HG02588 (cell line): ENCODE measurements at regions not wholly inside any gene's neighbourhood (a gene's known extent, or its start where the extent isn't known, plus 50 kb on each side); places are given as distances from the start of the nearest gene placed in this dataset.
"Not testable (repeated sequence)": the region's sequence is repeated elsewhere in the genome, so short reads cannot be mapped to it uniquely, and the experiment has no call there.

Source experiments
- ATAC-seq: cut with Tn5 transposase; IDR thresholded peaks from one replicate; pipeline ENCODE4 v1.9.1; 2021; ENCODE audit warnings: mild to moderate bottlenecking, moderate library complexity; ENCODE audit not compliant: unreplicated experiment

DNA sequence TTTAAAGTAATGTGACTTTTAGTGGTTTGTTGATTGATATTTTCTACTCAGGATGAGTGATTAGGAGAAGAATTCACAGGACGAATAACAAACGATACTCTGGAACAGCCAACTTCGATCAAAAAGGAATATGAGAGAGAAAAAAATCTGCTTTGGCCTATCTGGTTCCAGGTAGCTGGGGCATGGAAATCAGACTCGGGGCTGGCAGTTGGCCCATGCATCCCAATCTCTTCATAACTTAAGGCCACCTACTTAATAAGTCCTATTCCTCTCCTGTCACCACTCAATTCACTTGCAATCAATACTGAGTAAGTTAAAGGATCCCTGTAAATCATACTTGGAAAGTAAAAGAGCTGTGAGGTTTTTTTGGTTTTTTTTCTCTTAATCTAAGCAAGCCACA lies 1116.2 kb downstream of the SORCS3 start:
- no peak for ATAC-seq

DNA sequence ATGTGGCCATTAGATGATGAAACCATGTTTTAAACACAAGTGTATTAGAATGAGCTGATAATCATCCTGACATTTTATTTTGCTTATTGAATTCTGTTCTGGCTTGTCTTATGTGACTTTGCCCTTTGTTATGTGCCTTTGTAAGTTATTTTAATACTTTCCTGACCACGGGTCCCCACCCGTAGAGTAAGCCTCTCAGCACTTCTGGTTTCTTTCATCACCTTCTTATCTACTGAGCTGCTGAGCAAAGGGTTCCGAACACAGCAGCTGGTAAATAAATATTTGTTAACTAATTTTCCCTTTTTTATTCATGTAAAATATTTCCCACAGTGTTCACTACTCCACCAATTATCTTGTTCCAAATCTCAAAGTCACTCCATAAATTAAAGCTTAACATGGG lies 1115.3 kb downstream of the SORCS3 start:
- no peak for ATAC-seq

DNA sequence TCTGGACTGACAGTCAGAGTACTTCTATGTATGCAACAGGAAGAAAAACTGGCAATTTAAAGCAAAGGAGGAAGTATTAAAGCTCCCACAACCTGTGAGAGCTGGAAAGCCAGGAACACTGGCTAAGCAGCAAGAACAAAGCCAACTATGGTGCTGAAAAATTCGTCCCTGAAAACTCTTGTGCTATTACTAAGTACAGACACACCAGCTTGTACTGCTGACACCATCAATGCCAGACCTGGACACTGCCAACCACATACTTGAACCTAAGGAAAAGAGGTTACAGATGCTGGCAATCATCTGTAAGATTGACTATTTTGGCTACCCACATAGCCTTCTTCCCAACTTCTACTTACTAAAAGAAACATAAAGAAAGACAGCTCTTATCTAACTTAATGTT lies 1110.6 kb downstream of the SORCS3 start:
- no peak for ATAC-seq

DNA sequence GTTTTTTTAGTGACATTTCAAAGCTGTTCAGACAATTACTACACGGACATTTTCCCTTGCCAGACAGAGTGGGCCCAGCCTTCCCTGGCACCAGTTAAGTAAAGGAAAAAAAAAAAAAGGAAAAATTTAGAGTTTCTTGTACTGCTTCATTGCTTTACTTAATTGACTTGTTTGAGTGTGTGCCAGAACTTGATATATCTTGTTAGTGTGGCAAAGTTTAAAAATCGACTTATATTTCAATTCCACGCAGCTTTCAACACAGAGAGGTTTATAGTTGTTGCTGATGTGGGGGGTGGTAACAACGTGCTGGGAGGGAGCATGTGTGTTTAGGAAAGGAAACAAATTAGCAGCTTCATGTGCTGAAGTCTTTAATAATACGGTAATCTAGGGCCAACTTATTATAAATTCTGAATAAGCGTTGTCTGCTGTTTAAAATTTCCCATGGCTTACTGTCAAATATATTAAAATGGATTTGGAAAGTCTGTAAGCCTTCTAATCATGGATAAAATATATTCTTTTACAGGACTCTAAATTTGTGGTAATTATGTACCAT lies 1104.6 kb downstream of the SORCS3 start:
- no peak for ATAC-seq

DNA sequence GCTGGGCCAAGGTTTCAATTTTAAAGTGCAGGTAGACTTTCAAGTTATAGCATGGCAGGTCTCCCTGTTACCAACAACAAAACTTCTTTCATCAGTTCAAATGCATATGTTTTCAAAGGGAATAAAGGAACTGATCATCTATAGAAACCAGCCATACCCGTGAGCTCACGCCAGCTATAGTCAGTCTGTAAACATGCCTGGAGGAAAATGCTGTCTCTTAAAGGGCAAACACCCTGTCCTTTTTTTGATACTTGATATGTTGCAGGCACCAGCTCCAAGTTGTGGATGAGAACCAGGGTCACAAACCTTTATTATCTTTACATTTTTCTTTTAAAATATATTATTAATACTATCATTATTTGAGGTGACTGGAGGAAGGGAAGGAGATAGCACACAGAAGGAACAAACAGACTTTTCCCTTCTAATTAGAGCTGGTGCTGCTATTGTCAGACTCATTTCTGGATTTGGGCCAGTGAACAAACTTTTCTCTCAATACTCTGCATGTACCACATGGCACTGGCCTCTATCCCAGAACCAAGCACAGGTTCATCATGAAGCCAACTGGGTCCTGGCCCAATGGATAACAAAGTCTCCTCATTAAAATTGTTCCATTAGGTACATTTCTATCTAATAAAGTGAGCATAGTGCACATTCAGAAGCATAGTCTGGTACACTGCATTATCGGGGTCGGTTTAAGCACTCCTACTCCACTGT lies 1102.4 kb downstream of the SORCS3 start:
- no peak for ATAC-seq

DNA sequence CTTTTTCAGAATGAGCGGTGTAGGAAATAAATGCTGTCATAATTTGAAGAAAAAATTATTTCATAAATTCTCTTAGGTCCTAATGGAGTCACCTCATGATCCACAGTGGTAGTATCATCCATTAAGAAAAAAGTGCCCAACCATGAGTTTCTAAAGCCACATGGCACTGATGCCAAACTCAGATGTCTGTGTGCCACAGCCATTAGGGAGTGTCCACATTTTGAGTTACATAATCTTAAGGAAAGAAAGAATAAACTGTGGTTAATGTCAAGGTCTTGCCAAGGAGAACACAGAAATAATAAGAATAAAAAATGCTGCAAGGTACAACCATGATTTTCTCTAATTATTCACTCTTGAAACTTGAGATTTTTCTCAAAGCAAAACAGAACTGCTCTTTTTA lies 1101.8 kb downstream of the SORCS3 start:
- ATAC-seq = no peak

DNA sequence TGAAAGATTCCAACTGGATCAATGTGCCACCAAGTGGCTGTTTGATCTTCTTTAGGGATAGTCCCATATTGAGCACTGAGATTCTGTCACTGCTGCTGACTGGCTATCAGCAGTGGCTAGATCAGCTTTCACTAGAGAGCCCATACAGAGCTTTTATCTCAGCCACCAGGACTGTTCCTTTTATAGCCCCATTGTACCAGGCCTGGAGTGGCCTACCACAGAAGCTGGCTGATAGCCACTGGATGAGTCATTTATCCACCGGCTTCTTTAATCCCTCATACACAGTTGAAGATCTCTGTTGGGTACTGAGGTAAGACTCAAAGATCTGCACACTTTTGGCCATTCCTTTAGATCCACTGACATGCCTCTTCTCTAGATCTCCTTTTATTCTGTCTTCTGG lies 1101.1 kb downstream of the SORCS3 start:
- ATAC-seq = no peak

DNA sequence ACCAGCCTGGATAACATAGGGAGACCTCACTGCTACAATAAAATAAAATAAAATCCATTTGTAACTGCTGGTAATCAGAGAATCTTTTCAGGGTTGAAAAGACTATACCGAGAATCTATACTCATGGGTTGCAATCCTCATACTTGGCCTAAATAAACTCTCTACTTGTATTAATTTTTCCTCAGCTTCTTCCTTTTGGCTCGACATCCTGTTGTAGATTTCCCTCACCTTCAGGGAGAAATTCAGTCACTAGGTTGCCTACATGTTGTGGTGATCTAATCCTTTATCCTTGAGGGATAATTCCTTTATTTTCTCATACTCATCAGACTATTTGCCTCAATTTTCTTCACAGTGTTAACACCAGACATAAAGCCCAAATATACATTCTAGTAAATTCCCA lies 1093.4 kb downstream of the SORCS3 start:
- no peak for ATAC-seq

DNA sequence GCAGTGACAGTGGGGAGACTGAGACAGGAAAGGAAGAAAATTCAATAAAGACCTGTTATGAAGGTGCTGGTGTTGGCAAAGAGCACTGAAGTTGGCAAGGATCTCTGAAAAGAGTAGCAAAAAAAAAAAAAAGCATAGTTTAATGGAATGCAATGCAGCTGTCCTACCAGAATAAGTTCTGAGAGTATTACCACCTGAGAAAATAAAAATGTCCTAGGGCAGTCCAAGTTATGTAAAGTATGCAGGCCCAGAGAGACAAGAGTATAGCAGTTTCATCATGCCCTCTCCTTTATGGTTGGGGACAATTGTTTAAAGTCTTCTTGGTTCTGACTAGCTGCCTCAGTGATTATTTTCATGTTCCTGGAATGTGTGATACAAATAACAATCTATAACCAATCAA lies 1092.8 kb downstream of the SORCS3 start:
- no peak for ATAC-seq

DNA sequence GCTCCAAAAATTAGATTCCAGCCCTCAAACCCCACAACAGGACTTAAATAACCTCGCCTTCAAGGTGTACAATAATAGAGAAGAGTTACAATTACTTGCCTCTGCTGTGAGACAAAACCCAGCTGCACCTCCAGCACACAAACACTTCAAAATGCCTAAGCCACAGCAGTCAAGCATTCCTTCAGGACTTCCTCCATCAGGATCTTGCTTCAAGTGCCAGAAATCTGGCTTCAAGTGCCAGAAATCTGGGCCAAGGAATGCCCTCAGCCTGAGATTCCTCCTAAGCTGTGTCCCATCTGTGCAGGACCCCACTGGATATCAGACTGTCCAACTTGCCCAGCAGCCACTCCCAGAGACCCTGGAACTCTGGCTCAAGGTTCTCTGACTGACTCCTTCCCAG lies 1088.3 kb downstream of the SORCS3 start:
- ATAC-seq = no peak

DNA sequence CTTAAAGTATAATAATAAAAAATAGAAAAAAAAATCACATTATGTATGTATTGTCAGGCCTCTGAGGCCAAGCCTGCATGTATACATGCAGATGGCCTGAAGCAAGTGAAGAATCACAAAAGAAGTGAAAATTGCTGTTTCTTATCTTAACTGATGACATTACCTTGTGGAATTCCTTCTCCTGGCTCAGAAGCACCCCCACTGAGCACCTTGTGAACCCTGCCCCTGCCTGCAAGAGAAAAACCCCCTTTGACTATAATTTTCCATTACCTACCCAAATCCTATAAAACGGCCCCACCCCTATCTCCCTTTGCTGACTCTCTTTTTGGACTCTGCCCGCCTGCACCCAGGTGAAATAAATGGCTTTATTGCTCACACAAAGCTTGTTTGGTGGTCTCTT lies 1086.5 kb downstream of the SORCS3 start:
- ATAC-seq = not testable (repeated sequence)

DNA sequence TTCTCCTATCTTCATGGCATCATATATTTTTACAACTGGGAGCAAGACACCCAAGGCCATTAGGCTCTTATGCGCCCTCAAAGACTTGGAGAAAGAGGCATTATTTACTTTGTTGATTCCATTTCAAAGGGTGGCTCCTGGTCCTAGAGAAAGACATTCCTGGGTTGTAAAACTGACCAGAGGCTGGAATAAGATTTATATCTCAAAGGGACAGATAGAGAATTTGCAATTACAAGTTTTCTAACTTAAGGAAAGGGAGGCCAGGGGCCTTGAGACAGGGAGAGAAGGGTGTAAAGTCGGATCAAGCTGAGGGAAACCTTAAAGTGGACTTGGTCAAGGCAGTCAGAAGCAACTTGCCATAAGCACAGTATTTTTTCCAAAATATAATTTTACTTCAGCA lies 1086.0 kb downstream of the SORCS3 start:
- ATAC-seq = no peak

DNA sequence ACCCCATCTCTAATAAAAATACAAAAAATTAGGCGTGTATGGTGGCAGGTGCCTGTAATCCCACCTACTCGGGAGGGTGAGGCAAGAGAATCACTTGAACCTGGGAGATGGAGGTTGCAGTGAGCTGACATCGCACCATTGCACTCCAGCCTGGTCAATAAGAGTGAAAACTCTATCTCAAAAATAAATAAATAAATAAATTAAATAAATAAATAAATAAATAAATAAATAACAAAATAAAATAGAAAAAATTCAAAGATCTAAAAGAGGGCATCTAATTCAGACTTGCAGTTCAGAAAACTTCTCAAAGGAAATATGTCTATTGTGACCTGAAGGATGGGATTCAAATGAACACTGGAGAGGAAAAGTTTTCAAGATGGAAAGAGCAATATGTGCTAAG lies 1085.1 kb downstream of the SORCS3 start:
- ATAC-seq = no peak

DNA sequence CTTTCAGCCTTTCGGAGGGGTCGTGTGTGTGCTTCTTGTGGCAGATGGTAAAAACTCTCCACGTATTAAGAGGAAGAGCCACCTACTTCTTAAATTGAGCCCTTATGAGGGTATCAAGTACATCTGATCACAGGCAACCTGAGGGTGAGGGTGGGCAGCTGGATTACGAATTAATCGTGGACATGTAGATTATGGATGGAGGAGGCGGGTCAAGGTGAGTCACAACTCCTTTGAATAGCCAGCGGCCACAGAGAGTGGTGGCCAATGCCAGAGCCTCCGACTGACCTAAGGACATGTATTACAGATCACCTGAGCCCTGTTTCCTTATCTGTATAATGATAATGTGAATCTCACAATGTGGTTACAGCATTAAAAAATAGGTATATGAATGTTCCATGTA lies 1083.9 kb downstream of the SORCS3 start:
- no peak for ATAC-seq

DNA sequence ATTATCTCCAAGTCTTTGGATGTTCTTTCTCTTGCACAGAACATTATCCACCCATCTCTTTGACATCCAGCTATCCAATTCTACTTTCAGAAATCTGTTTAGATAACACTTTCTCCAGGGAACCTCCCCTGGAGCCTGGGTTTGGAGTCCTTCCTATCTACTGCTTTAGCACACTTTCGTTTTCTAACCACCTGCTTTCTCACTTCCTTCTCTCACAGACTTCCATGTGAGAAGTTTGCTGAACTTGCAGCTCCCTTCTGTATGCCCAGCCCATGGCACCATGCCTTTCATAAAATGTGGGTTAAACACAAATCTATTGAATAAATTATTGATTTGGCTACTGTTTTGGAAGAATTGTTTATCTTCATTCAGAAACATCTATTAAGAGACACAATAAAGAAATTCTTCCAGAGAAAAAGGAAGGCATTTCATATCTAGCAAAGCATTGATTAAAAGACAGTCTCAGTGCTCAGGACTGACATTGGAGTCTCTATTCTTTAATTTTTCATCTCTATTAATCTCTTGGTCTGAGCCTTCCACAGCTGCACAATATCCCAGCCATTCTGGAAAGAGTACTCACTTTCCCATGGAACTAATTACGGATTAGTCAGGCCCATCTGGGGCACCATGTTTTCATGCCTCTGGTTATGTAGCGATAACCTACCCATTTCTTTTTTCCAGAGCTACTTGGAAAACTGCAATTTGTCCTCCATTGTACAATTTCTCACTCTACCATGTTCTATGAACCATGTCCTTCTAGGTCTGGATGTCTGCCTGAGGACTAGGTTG lies 1077.3 kb downstream of the SORCS3 start:
- ATAC-seq = no peak

DNA sequence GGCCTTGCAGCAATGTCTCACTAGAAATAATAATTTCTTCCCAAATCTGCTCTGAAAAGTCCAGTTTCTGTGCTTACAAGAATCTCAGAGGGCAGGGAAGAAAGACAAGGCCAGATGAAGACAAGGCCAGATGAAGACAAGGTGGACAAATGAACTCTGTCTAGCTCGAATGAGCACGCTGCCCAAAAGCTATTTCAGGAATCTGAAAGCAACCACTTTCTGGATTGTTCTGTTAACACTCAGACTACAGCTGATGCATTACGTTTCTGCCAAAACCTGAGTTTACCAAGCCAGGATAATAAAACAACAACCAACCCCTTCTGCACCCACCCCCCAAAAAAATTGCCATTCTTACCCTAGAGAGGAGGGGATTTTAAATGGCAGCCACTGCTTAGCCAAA lies 1073.6 kb downstream of the SORCS3 start:
- no peak for ATAC-seq

DNA sequence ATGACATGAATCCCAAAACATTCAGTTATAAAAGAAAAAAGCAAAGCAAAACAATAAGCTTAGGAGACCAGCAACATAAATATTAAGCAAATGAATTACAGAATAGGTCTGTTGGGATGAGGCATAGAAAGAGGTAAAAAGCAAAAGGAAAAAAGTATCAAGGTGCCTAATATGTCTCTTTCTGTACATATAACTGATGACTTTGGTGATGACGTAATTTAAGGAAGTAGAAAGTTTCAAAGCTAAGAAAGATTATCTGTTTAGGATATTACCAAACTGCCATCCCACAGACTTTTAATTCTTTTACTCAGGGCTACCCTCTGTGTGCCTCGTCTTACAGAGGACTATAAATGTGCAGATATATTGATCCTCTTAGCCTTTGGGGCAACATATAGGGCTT lies 1066.5 kb downstream of the SORCS3 start:
- no peak for ATAC-seq

DNA sequence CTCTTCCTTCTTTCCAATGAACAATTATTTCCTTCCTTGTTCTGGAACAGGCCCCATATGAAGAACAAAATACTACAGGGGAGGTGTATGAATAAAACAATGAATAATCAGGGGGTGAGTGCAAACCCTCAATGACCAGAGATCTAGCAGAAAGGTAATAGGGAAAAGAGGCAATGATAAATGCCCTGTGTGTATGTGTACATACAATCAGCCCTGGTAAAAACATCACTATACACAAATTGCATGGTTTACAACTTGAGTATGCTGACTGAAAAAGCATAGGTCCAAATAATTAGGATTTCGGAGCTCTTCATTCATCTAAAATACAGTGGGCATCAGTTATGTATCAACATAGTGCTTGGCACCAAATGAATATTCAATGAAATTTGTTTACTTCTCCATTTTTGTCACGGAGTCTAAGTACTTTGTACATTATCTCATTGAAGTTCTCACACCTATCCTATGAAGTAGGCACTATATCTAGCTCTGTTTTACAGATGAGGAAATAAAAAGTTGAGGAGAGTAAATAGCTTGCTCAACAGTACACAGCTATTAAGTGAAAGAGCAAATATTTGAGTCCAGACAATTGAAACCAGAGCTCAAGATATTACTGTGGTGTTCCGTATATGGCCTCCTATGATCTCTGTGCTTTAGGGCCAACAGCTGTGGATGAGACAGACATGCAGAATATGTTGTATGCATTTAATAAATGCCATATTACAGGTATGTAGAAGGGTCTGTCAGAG lies 1065.4 kb downstream of the SORCS3 start:
- no peak for ATAC-seq

DNA sequence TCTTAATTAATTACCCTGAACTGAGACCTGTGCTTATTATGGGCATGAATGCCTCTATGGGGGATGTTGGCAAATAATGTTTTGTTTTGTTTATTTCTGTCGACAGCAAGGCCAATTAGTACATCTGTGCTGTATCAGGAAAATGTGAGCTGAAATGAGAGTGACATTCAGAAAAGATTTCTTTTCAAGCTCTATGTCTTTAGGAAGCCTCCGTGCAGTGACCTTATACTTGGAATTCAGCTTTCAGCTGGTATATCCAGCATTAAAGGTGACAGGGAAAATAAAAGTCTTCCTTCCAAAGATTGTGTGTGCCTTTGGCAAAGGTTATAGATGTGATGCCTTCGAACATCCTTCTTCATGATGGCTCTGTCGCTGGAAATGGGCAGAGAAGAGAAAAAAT lies 1061.1 kb downstream of the SORCS3 start:
- ATAC-seq = no peak

DNA sequence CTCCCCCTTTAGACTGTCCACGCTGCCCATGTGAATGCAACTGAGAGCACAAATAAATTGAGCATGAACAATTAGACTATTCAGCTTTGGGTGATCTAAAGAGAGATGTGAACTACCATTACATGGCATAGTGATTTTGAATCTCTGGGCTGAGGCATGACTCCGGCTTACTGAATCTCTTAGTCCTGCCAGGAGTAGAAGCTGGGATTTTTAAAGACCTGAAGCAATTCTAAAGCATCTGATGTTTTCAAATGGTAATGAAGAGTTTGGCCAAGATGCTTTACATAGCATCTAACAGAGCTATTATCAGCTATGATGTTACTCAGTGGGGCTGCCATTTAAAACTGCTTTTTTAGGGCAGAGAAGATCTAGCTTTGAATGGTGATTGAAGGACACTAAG lies 1059.1 kb downstream of the SORCS3 start:
- ATAC-seq = no peak

DNA sequence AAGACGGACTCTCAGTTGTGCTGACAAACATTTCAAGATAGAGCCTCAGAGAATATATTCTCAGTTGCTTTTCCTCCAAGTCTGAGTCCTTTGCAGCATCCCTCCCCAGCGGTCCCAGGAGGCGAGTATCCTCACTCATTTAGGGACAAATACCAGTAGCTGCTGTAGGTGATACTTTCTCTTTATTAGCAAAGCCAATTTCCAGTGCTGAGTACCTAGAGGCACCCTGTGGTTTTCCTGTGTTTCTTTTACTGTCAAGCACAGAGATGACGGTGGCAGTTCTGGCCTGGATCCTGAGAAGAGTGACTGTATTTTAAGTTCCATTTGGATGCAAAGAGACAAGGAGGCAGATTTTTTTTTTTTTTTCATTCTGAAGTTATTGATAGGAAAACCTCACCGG lies 1058.4 kb downstream of the SORCS3 start:
- no peak for ATAC-seq

DNA sequence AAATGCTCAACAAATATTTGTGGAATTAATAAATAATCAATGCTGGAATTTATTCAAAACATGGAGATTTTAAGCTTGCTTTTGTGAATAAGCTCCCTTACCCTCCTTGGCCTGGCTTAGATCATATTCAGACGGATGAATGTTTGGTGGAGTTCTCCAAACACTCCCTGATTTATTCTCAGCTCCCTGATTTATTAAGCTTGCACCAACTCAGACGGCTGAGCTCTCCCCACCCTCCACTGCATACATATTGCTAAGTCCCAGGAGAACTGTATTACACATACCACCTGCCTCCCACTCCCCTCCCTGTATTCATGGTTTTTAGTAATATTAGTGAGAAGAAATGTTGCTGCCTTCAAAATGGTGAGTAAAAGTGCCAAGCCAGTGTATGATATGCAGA lies 1057.5 kb downstream of the SORCS3 start:
- no peak for ATAC-seq
